OCI-LY3 (cell line): ENCODE measurements at regions not wholly inside any gene's neighbourhood (a gene's known extent, or its start where the extent isn't known, plus 50 kb on each side); places are given as distances from the start of the nearest gene placed in this dataset.

Source experiments
- H2AFZ ChIP-seq: fragments of 200-600, 300-600 bp; shearing (Covaris generic); 2 replicates; pipeline ENCODE4 v1.6.0; 2014; ENCODE audit warnings: antibody characterized with exemption, low read depth, low read length
- H3K27ac ChIP-seq: fragments of 200-600, 300-600 bp; sonication (generic); 2 replicates; pipeline ENCODE4 v1.5.1; 2014; ENCODE audit warnings: mild to moderate bottlenecking, low read length, moderate library complexity, mixed read lengths
- H3K27me3 ChIP-seq: fragments of 200-600, 300-600 bp; sonication (generic); 2 replicates; pipeline ENCODE4 v1.6.1; 2014; ENCODE audit warnings: low read depth, low read length, mixed read lengths
- H3K36me3 ChIP-seq: fragments of 200-600, 300-600 bp; sonication (generic); replicated peaks from 2 replicates; pipeline ENCODE3; 2014; ENCODE audit warnings: low read depth, low read length, mixed read lengths
- H3K4me1 ChIP-seq: fragments of 300-600, 200-600 bp; sonication (generic); 2 replicates; pipeline ENCODE4 v1.6.1; 2014; ENCODE audit warnings: low read length, mixed read lengths
- H3K4me2 ChIP-seq: fragments of 200-600, 300-600 bp; sonication (generic); 2 replicates; pipeline ENCODE4 v1.6.1; 2014; ENCODE audit warnings: low read length, mixed read lengths
- H3K4me3 ChIP-seq: fragments of 300-600, 200-600 bp; sonication (generic); 2 replicates; pipeline ENCODE4 v1.5.1; 2014; ENCODE audit warnings: antibody characterized with exemption, mild to moderate bottlenecking, low read length, moderate library complexity
- H3K79me2 ChIP-seq: fragments of 300-600, 200-600 bp; shearing (Covaris generic); 2 replicates; pipeline ENCODE4 v1.6.1; 2014; ENCODE audit warnings: mild to moderate bottlenecking, low read length, mixed read lengths
- H3K9ac ChIP-seq: fragments of 300-600, 200-600 bp; shearing (Covaris generic); 2 replicates; pipeline ENCODE4 v1.6.0; 2014; ENCODE audit warnings: mild to moderate bottlenecking, low read length, moderate library complexity
- H3K9me3 ChIP-seq: fragments of 200-600, 300-600 bp; shearing (Covaris generic); 2 replicates; pipeline ENCODE4 v1.6.1; 2014; ENCODE audit warnings: low read length, mixed read lengths; ENCODE audit not compliant: insufficient read depth
- H4K20me1 ChIP-seq: fragments of 200-600, 300-600 bp; sonication (generic); 2 replicates; pipeline ENCODE4 v1.6.1; 2016; ENCODE audit warnings: low read length, mixed read lengths; ENCODE audit not compliant: insufficient read depth
- EZH2phosphoT487 ChIP-seq: fragments of 200-600 bp; shearing (Covaris generic); IDR thresholded peaks from 2 replicates; pipeline ENCODE4 v1.6.1; 2018; ENCODE audit warnings: antibody characterized with exemption, mixed run types, low read depth
- TF ChIP-seq, protein P1 (sequence below): fragments of 200-600, 300-600 bp; sonication (generic); IDR thresholded peaks from 2 replicates; pipeline ENCODE4 v1.5.1; 2014; ENCODE audit warnings: antibody characterized with exemption, low read length, low read depth

- H2AFZ ChIP-seq, result no peak overlapping the region
- no peak overlapping the region for H3K27ac ChIP-seq
- H3K9me3 ChIP-seq, result no peaks in the 10 kb centered on the region
- H3K4me2 ChIP-seq, result no peak overlapping the region
- no peaks in the 10 kb centered on the region for H3K27me3 ChIP-seq
- H3K4me1 ChIP-seq, result no peaks in the 10 kb centered on the region
- H4K20me1 ChIP-seq, result no peaks in the 10 kb centered on the region
- H3K79me2 ChIP-seq, result no peaks in the 10 kb centered on the region
- H3K36me3 ChIP-seq, result no peaks in the 10 kb centered on the region
- TF ChIP-seq, protein P1, sequence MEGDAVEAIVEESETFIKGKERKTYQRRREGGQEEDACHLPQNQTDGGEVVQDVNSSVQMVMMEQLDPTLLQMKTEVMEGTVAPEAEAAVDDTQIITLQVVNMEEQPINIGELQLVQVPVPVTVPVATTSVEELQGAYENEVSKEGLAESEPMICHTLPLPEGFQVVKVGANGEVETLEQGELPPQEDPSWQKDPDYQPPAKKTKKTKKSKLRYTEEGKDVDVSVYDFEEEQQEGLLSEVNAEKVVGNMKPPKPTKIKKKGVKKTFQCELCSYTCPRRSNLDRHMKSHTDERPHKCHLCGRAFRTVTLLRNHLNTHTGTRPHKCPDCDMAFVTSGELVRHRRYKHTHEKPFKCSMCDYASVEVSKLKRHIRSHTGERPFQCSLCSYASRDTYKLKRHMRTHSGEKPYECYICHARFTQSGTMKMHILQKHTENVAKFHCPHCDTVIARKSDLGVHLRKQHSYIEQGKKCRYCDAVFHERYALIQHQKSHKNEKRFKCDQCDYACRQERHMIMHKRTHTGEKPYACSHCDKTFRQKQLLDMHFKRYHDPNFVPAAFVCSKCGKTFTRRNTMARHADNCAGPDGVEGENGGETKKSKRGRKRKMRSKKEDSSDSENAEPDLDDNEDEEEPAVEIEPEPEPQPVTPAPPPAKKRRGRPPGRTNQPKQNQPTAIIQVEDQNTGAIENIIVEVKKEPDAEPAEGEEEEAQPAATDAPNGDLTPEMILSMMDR, result no peak
- TF ChIP-seq EZH2phosphoT487, result no peak
- H3K9ac ChIP-seq, result no peak overlapping the region
- H3K4me3 ChIP-seq, result no peak overlapping the region
Measured at GRCh38 chr4:171221181-171221580, 592.0 kb upstream of the GALNTL6 start.

GRCh38 chr4:171203425-171203824 is 609.8 kb upstream of the GALNTL6 start:
- H3K4me3 ChIP-seq, result no peak overlapping the region
- H3K9me3 ChIP-seq, result no peaks in the 10 kb centered on the region
- TF ChIP-seq EZH2phosphoT487, result no peak
- TF ChIP-seq, protein P1, result no peak
- no peaks in the 10 kb centered on the region for H3K27me3 ChIP-seq
- no peak overlapping the region for H3K27ac ChIP-seq
- no peaks in the 10 kb centered on the region for H3K79me2 ChIP-seq
- H3K4me1 ChIP-seq, result no peaks in the 10 kb centered on the region
- H3K4me2 ChIP-seq, result no peak overlapping the region
- H4K20me1 ChIP-seq, result no peaks in the 10 kb centered on the region
- H3K36me3 ChIP-seq, result no peaks in the 10 kb centered on the region
- H2AFZ ChIP-seq, result no peak overlapping the region
- H3K9ac ChIP-seq, result no peak overlapping the region

GRCh38 chr4:171202908-171203307 is 610.3 kb upstream of the GALNTL6 start:
- Histone ChIP-seq H3K79me2 (no peaks in the 10 kb centered on the region), H3K36me3 (no peaks in the 10 kb centered on the region), H3K4me3 (no peak overlapping the region), H4K20me1 (no peaks in the 10 kb centered on the region), H3K9me3 (no peaks in the 10 kb centered on the region), H3K27ac (no peak overlapping the region), H3K27me3 (no peaks in the 10 kb centered on the region), H3K9ac (no peak overlapping the region), H2AFZ (no peak overlapping the region), H3K4me2 (no peak overlapping the region), H3K4me1 (no peaks in the 10 kb centered on the region)
- TF ChIP-seq EZH2phosphoT487, result no peak
- TF ChIP-seq, protein P1, result no peak

DNA sequence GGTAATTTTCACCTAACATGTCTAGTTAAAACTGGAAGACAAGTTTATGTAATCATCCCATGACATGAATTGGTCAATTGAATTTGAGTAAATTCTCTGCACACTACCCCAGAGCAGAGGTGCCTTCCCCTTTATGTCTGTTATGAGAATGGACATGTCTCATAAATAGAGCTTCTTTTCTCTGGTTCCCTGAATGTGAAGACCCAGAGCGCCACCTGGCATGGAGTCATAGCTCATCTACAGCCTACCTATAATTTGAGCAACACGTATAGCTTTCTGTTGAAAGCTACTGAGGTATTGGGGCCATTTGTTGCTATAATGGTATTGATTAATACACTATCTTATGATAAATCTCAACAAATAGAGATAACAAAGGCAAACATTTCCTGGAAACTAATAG is 626.5 kb upstream of the GALNTL6 start:
- H3K36me3 ChIP-seq, result no peaks in the 10 kb centered on the region
- TF ChIP-seq, protein P1, result peak; percentile 25
- TF ChIP-seq EZH2phosphoT487, result no peak
- H4K20me1 ChIP-seq, result no peaks in the 10 kb centered on the region
- H3K27ac ChIP-seq, result no peak overlapping the region
- H3K27me3 ChIP-seq, result no peaks in the 10 kb centered on the region
- no peaks in the 10 kb centered on the region for H3K79me2 ChIP-seq
- H3K9ac ChIP-seq, result no peak overlapping the region
- H3K4me3 ChIP-seq, result no peak overlapping the region
- no peaks in the 10 kb centered on the region for H3K4me1 ChIP-seq
- H3K4me2 ChIP-seq, result no peak overlapping the region
- H3K9me3 ChIP-seq, result no peaks in the 10 kb centered on the region
- H2AFZ ChIP-seq, result no peak overlapping the region
